Activated T-cell treated with anti-CD3 and anti-CD28 coated beads, Interleukin-2, amount 50 U/mL, for 1 hour (primary cell): ENCODE measurements at regions not wholly inside any gene's neighbourhood (a gene's known extent, or its start where the extent isn't known, plus 50 kb on each side); places are given as distances from the start of the nearest gene placed in this dataset.
"Not testable (repeated sequence)": the region's sequence is repeated elsewhere in the genome, so short reads cannot be mapped to it uniquely, and the experiment has no call there.

Source experiments
- DNase-seq: peaks from one replicate; pipeline ENCODE4 v3.0.0-alpha.2; 2020

- no peak for DNase-seq
Observed at GRCh38 chr1:221862971-221863370, 121.1 kb upstream of the DUSP10 start.

- DNase-seq: no peak
Observed at GRCh38 chr1:221858818-221859611, 117.1 kb upstream of the DUSP10 start.

- DNase-seq: not testable (repeated sequence)
Observed at GRCh38 chr1:221857094-221857444, 115.2 kb upstream of the DUSP10 start.

- DNase-seq: no peak
Observed at GRCh38 chr1:221856228-221857093, 114.6 kb upstream of the DUSP10 start.

- no peak for DNase-seq
Observed at GRCh38 chr1:221855156-221855555, 113.3 kb upstream of the DUSP10 start.

- DNase-seq: no peak
Observed at GRCh38 chr1:221851336-221851735, 109.4 kb upstream of the DUSP10 start.

GRCh38 chr1:221850470-221851187 is 108.7 kb upstream of the DUSP10 start:
- no peak for DNase-seq

GRCh38 chr1:221849897-221850296 is 108.0 kb upstream of the DUSP10 start:
- DNase-seq: no peak

- no peak for DNase-seq
Observed at GRCh38 chr1:221849110-221849509, 107.2 kb upstream of the DUSP10 start.

- no peak for DNase-seq
Observed at GRCh38 chr1:221847676-221848075, 105.8 kb upstream of the DUSP10 start.

GRCh38 chr1:221845650-221846371 is 103.9 kb upstream of the DUSP10 start:
- no peak for DNase-seq

GRCh38 chr1:221841983-221842335 is 100.1 kb upstream of the DUSP10 start:
- no peak for DNase-seq

- DNase-seq: no peak
Observed at GRCh38 chr1:221841251-221841982, 99.5 kb upstream of the DUSP10 start.

GRCh38 chr1:221840511-221841243 is 98.8 kb upstream of the DUSP10 start:
- no peak for DNase-seq

GRCh38 chr1:221839782-221840395 is 98.0 kb upstream of the DUSP10 start:
- peak; percentile 43 for DNase-seq

- DNase-seq: no peak
Observed at GRCh38 chr1:221839321-221839720, 97.4 kb upstream of the DUSP10 start.

- DNase-seq: no peak
Observed at GRCh38 chr1:221837896-221838295, 96.0 kb upstream of the DUSP10 start.

GRCh38 chr1:221834698-221835513 is 93.0 kb upstream of the DUSP10 start:
- no peak for DNase-seq

- DNase-seq: no peak
Observed at GRCh38 chr1:221832617-221833016, 90.7 kb upstream of the DUSP10 start.

GRCh38 chr1:221832151-221832550 is 90.3 kb upstream of the DUSP10 start:
- DNase-seq: no peak
